Neutrophil (primary cell): ENCODE measurements at regions not wholly inside any gene's neighbourhood (a gene's known extent, or its start where the extent isn't known, plus 50 kb on each side); places are given as distances from the start of the nearest gene placed in this dataset.

ENCODE experiments used
- H3K27ac ChIP-seq: fragments of 200-600 bp; sonication (generic); 2 replicates; pipeline ENCODE4 v1.5.1; 2016; ENCODE audit warnings: mild to moderate bottlenecking, moderate library complexity
- H3K27me3 ChIP-seq: fragments of 200-600 bp; sonication (generic); 2 replicates; pipeline ENCODE4 v1.6.0; 2016; ENCODE audit warnings: mild to moderate bottlenecking
- H3K36me3 ChIP-seq: fragments of 200-600 bp; sonication (generic); 2 replicates; pipeline ENCODE4 v1.5.1; 2017
- H3K4me1 ChIP-seq, 2 experiments: fragments of 200-600 bp in 1 of 2; sonication (generic) in 1 of 2; 1 replicate in 1 of 2; 2 replicates in 1 of 2; pipeline versions ENCODE4 v1.5.1 to v1.6.1; 2013 to 2016; ENCODE audit warnings: low read depth in 1 of 2, low read length in 1 of 2, mild to moderate bottlenecking in 1 of 2, moderate library complexity in 1 of 2; ENCODE audit not compliant: control insufficient read depth in 1 of 2, insufficient read depth in 1 of 2
- H3K4me3 ChIP-seq, 2 experiments: fragments of 200-600 bp in 1 of 2; sonication (generic) in 1 of 2; 1 replicate in 1 of 2; 2 replicates in 1 of 2; pipeline ENCODE4 v1.5.1; 2013 to 2016; ENCODE audit warnings: low read depth in 1 of 2, low read length in 1 of 2, mild to moderate bottlenecking in 1 of 2, moderate library complexity in 1 of 2
- H3K9me3 ChIP-seq: fragments of 200-600 bp; sonication (generic); 2 replicates; pipeline ENCODE4 v1.5.1; 2016
- CTCF ChIP-seq: fragments of 200-600 bp; sonication (generic); IDR thresholded peaks from 2 replicates; pipeline ENCODE4 v1.5.1; 2016; ENCODE audit warnings: antibody characterized with exemption

GRCh38 chr11:115716080-115716479, 211.9 kb upstream of the CADM1 start:
- Histone ChIP-seq H3K27me3 (no peaks in the 10 kb centered on the region), H3K27ac (no peak overlapping the region), H3K4me3 (no peak overlapping the region), H3K36me3 (no peaks in the 10 kb centered on the region), H3K9me3 (no peaks in the 10 kb centered on the region), H3K4me1 (peaks cover 15 to 18% of the 10 kb centered on the region in 2 experiments)
- no peak for TF ChIP-seq CTCF

GRCh38 chr11:115715251-115715770, 211.1 kb upstream of the CADM1 start:
- H3K9me3 ChIP-seq = no peaks in the 10 kb centered on the region
- H3K36me3 ChIP-seq = no peaks in the 10 kb centered on the region
- TF ChIP-seq CTCF = no peak
- no peak overlapping the region for H3K27ac ChIP-seq
- H3K4me3 ChIP-seq = no peak overlapping the region
- no peaks in the 10 kb centered on the region for H3K27me3 ChIP-seq
- H3K4me1 ChIP-seq = peaks cover 22 to 25% of the 10 kb centered on the region in 2 experiments

- Histone ChIP-seq H3K27me3 (no peaks in the 10 kb centered on the region), H3K4me3 (no peak overlapping the region), H3K27ac (no peak overlapping the region), H3K9me3 (no peaks in the 10 kb centered on the region), H3K4me1 (peaks cover 47 to 53% of the 10 kb centered on the region in 2 experiments), H3K36me3 (no peaks in the 10 kb centered on the region)
- TF ChIP-seq CTCF = no peak
Measured at GRCh38 chr11:115712296-115712695, 208.1 kb upstream of the CADM1 start.

- no peak for TF ChIP-seq CTCF
- Histone ChIP-seq H3K4me3 (no peak overlapping the region), H3K9me3 (no peaks in the 10 kb centered on the region), H3K27ac (no peak overlapping the region), H3K4me1 (peaks cover 47 to 50% of the 10 kb centered on the region in 2 experiments), H3K27me3 (no peaks in the 10 kb centered on the region), H3K36me3 (no peaks in the 10 kb centered on the region)
Measured at GRCh38 chr11:115710980-115711379, 206.8 kb upstream of the CADM1 start.

GRCh38 chr11:115710426-115710825, 206.2 kb upstream of the CADM1 start:
- Histone ChIP-seq H3K4me3 (no peak overlapping the region), H3K9me3 (no peaks in the 10 kb centered on the region), H3K27ac (peak overlapping the region; percentile 88), H3K4me1 (peaks cover 49 to 50% of the 10 kb centered on the region in 2 experiments), H3K36me3 (no peaks in the 10 kb centered on the region), H3K27me3 (no peaks in the 10 kb centered on the region)
- no peak for TF ChIP-seq CTCF

- H3K27ac ChIP-seq = peak overlapping the region; percentile 88
- no peaks in the 10 kb centered on the region for H3K27me3 ChIP-seq
- H3K4me3 ChIP-seq = peak overlapping the region in 1 of 2 experiments; percentile 13
- H3K9me3 ChIP-seq = no peaks in the 10 kb centered on the region
- peaks cover 54 to 55% of the 10 kb centered on the region in 2 experiments for H3K4me1 ChIP-seq
- no peaks in the 10 kb centered on the region for H3K36me3 ChIP-seq
- TF ChIP-seq CTCF = no peak
Measured at GRCh38 chr11:115709297-115709696, 205.1 kb upstream of the CADM1 start.
